HG03039 (cell line): ENCODE measurements at regions not wholly inside any gene's neighbourhood (a gene's known extent, or its start where the extent isn't known, plus 50 kb on each side); places are given as distances from the start of the nearest gene placed in this dataset.
A peak's percentile ranks its signal among the peaks of the same experiment; 100 is the strongest.

Experiments used
- ATAC-seq: cut with Tn5 transposase; IDR thresholded peaks from one replicate; pipeline ENCODE4 v1.9.1; 2021; ENCODE audit warnings: mild to moderate bottlenecking, moderate library complexity; ENCODE audit not compliant: unreplicated experiment

DNA sequence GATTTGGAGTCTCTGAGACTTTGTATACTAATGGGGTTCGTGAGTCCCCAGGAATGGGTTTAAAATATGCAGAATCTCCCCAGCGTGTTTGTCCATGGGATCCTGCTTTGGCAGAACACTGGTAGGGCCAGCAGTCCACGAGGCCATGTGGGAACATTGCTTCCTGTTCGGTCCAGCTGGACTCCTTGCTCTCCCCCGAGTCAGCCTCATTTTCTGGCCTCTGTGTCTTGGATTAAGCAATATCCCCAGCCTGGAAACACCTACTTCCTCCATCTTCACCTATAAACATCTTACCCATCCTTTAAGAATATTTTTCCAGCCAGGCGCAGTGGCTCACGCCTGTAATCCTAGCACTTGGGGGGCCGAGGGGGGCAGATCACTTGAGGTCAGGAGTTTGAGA, 142.4 kb downstream of the NAV1 start:
- no peak for ATAC-seq

DNA sequence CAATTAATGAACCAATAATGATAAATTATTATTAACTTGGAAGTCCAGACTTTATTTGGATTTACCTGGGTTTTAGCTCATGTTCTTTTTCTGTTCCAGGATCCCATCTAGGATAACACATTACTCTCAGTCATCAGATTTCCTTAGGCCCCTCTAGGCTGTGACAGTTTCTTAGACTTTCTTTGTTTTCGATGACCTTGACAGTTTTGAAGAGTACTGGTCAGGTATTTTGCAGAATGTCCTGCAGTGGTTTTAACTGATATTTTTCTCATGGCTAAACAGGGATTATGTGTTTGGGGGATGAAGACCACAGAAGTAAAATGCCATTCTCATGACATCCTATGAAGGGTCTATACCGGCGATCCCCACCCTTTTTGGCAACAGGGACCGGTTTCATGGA, 144.0 kb downstream of the NAV1 start:
- ATAC-seq, result no peak

DNA sequence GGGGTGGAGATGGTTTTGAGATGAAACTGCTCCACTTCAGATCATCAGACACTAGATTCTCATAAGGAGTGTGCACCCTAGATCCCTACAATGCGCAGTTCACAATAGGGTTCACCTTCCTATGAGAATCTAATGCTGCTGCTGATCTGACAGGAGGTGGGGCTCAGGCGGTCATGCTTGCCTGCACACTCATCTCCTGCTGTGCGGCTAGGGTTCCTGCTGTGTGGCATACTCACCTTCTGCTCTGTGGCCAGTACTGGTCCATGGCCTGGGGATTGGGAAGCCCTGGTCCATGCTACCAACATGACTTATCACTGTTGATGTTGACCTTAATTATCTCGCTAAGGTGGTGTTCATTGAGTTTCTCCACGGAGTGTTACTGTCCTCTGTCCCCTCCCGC, 144.5 kb downstream of the NAV1 start:
- no peak for ATAC-seq

DNA sequence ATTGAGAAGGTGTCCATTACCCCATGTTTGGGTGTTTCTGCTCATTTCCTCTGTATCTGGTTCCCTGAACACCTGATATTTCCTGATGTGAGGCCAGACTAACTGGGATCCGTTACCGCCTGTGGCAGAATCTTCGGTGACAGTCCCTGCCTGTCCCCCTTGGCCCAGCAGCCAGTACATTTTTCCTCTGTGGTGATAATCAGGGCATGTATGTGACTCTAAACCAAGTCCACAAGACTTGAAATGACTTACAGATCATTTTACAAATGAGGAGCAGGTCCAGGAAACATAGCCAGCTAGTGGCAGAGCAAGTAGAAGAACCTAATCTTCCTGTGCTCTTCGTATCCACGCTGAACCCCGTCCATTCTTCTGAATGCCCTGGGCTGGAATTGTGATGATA, 143.5 kb upstream of the IPO9 start:
- no peak for ATAC-seq

DNA sequence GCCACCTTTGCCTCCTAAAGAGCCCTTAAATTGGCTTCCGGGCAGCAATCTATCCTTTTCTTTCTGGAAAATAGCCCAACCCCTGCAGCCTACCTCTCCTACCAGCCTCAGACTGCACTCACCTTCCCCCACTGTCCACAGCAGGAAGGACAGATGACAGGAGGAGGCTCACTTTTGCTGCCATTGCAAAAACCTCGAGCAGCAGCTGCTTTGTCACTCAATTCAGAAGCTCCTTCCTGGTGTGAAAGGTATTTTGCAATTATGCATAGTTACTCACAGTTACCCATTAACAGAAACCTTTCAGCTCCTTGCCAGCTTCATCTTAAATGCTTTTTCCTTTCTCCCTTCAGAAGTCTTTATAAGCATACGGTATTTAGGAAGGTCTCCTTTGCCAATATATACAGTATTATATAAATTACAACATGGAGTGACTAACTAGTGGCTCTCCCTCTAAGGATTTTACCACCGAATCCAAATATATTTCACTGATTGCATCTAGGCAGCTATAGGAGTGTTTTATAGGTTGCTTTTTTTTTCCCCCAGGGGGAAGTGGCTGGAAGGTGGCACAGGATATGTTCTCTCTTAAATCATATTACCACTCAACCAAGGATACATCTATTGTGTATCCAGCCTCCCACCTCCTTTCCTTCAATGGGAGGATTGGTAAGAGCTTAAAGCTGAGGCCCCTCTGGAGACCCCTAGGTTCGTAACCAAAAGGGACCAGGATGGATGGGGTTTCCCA, 142.1 kb upstream of the IPO9 start:
- no peak for ATAC-seq

DNA sequence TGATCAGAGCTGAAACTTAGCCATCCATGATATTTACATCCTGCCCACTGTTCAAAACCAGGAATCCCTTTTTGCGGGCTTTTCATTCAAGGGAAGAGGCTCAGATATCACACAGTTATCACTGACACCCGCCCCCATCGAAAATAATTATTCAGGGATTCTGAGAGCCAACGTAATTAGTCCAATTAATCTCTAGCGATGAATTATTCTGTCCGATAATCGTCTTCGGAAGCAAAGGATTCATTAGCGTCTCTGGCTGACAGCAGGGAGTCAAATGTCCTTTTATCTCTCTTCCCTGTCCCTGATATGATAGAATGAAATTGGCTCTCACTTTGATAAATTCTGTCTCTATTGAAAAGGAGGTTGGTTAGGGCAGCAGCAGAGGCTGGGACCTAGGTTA, 140.4 kb upstream of the IPO9 start:
- no peak for ATAC-seq

DNA sequence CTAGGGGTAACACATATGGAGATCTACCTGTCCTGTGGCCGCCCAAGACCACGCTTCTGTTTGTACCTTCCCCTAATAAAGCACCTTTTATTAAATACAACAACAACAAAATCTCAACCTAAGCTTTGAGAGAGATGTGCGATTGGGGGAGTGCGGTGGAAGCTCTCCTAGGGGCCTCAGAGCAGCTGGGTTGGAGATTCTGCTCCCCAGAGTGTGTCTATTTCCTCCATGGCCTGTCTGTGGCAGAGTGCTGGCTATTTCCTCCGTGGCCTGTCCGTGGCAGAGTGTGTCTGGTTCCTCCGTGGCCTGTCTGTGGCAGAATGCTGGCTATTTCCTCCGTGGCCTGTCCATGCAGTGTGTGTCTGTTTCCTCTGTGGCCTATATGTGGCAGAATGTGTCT, 139.3 kb upstream of the IPO9 start:
- ATAC-seq, result no peak

DNA sequence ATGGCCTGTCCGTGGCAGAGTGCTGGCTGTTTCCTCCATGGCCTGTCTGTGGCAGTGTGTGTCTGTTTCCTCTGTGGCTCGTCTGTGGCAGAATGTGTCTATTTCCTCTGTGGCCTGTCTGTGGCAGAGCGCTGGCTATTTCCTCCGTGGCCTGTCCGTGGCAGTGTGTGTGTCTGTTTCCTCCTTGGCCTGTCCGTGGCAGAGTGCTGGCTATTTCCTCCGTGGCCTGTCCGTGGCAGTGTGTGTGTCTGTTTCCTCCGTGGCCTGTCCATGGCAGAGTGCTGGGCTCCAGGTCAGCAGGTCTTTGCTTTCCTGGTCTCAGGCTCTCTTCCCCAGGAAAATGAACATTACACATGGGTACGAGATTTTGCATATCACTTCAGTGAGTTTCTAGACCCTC, 138.4 kb upstream of the IPO9 start:
- no peak for ATAC-seq

DNA sequence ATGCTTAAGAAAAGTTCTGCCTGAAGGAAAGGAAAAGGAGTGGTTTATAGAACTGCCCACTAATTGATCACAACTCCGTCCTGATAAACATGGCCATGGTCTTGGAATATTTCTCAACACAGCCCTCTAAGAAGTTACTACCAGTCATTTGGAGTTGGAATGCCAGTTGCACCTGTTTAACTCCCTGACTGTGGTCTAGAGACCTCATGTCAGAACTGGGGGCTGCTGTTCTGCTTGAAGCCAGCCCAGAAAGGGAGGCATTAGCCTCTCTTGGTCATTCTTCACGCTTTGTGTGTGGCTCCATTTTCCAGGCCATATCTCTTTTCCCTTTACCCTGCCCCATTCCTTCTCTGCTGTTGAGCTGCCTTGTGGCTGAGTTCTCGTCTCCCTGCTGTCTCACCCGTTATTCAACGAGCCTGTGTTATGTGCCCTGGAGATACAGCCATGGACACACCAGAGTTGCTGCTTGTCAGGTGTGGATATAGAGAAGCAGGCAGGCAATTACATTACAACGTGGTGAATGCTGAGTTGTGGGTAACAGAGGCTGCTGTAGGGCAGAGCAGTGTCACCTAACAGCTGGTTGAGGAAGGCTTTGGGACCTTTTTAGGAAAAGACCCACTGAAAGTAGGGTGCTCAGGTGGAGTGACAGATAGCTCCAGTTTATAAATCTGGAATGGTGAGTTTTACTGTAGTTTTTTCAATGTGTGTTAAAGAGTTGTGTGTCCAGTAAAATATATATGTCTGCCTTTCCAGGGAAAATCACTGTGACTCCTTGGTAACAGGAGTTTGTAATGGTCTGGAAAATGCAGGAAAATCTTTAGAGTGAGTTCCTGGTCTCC, 137.0 kb upstream of the IPO9 start:
- ATAC-seq, result no peak

DNA sequence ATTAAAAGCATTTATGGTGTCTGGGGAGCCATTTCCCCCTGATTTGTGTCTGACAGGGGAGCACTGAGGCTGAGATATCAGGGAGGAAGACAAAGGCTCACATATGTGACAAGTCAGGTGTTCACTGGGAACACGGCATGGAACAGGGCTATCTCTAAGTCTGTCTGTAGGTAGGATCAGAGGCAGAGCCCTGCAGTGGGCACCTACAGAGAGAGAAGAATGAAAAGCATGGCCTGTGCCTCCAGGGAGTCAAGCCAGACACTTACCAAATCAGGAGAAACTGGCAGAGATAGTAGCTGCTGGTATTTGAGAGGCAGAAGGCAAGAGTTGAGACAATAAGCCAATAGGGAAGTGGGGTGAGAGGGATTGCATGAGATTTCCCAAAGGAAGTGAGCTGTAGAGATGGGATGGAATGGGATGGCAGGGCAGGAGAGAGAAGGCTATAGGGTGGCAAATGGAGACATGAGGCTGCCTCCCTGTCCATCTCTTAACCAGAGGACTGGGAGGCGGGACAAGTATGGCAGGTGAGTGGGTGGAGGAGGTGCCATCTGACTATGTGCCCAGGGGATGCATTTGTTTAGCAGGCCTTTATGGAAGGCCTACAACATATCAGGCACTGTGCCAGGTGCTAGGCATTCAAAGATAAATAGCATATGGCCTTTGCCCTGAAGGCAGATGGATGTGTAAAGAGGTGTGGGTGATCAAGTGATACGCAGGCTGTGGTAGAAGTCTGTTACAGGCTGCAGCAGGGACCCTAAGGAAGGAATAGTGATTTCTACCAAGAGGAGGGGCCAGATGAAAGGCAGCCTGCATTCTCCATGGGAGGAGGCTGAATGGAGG, 136.2 kb upstream of the IPO9 start:
- no peak for ATAC-seq

DNA sequence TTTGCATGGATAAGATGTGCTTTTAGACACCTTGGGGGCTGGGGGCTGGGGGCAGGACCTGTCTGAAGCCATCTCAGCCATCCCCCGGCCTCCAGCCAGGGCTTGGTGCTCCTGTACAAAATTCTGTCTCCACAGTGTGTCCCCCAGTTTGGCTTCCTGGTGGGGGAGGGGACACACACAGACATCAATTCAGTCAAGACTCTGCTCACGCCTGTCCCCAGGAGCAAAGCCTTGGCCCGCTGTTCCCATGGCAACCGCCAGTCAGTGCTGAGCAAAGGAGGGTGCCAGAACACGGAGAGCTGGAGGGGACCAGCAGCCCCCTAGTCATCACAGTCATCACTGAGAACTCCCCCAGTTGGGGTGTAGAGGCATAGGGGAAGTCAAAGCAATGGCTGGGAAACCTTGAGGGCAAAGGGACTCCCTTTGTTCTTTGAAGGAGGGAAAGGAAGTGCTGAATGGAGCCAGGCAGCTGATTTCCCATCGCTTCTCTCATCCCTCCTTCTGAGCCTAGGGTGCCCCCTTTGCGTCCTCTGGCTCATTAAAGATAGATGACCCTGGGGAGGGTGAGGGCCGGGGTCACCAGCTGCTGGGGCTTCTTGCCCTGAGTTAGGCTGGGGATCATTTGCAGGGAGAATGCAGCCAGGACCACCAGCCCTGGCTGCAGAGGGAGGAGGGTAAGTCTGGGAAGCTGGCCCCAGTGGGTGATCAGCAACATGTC, 134.9 kb upstream of the IPO9 start:
- ATAC-seq, result no peak

DNA sequence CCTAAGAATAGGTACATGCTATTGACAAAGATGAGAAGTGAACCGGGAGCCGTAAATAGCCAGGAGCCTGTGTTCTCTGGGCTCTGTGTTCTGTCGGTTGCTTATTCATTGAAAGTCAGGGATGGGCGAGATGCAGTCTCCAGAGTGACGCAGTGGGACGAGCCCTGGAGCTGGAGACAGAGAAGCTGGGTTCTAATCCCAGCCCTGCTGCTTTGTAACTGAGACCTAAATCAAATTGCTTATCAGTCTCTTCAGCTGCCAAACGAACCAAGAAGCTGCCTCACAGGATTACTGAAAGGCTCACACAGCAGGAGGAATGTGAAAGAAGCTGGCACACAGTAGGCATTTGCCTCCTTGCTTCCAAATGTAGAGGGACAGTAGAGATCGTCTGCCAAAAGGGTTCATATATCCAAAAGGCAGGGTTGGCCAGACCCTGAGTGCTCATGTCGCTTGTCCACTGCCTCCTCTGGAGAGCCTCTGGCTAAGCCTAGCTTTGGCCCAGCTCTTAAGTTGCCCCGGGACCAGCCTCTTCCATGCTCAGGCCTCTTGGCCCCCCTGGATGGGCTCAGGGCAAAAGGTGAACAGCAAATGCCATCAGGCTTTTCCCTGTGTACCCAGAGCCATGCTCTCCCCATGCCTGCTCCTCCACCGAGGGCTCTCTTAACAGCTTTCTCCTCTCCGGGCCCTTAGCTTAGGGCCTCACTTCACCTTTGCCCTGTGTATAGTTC, 134.2 kb upstream of the IPO9 start:
- no peak for ATAC-seq

DNA sequence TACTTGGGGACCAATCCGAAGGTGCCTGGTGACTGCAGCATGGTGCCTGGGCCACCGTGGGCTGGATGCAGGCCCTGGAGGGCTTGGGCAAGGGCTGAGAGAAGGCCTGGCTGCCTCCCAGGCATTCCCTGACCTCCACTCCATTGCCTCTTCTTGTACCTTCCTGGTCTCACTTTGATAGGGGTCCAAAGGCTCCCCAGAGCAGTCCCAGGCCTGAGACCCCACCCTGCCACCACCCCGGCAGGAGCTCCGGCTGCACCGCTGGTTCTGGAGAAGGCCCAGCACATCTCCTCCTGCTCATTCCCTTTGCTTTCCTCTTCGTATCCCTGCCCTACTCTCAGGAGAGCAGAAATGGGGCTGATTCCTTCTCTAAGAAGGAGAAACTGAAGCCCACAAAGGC, 133.3 kb upstream of the IPO9 start:
- no peak for ATAC-seq

DNA sequence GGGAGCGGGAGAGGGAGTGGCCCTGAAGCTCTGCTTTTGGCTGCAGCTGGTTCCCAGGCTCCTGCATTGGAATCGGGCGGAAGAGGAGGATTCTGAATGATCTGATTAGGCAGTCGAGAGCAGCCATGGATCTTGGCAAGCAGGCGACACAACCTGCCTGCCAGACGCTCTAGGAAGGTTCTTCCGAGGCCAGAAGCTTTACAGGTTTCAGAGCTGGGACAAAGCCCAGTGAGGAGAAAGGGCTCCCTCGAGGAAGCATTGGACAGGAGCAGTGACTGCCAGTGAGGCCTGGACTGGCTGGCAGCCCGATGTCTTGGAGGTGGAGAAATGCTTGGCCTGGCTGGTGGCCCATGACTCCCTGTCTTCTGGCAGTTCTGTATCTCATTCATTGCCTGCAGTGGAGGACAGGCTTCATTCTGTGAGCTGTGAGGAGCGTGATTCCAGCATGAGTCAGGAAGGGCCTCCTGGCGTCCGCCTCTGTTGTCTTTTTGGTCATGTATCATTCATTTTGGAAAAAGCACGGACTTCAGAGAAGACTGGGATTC, 132.7 kb upstream of the IPO9 start:
- ATAC-seq, result no peak

DNA sequence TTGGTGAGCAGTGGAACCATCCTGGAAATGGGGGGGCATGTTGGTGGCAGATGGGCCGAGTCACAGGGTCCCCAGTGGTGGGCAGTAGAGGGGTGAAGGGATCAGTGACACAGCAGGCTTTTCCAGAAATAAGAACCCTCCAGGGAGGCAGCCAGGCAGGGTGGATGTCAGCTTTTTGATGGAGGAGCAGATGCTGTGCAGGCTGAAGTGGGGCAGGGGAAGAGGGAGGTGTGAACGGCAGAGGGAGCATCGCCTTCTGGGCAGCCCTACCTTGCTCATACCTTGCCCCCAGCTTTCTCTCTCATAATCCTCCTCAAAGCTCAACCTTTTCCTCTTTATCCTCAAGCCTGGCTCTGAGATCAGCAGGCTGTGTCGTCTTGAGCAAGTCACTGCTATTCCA, 131.8 kb upstream of the IPO9 start:
- ATAC-seq, result no peak

DNA sequence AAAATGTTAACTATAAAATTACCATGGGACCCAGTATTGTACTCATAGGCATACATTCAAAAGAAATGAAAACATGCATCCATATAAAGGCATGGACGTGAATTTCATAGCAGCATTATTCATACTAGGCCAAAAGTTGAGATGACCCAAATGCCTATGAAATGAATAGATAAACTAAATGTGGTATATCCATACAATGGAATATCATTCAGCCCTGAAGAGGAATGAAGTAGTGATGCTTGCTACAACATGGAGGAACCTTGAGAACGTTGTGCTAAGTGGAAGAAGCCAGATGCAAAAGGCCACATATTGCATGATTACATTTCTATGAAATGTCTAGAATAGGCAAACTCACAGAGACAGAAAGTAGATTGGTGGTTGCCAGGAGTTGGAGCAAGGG, 127.1 kb upstream of the IPO9 start:
- no peak for ATAC-seq

DNA sequence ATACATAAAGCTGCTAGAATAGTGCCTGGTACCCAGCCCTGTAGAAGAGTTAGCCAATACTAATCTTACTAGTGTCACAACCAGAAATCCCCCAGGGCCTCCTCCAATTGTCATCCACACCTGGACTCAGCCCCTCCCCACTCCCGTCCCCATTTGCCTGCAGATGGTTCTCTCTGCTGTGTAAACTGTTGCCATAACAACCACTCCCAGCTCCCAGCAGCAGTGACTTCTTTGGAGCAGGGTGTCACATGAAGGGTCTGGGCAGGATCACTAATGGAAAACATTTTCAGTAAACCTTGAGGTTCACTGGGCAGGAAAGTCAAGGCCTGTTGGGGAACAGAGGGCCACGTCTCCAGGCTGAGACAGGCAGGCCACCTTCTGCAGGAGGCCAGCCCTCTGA, 126.0 kb upstream of the IPO9 start:
- no peak for ATAC-seq

DNA sequence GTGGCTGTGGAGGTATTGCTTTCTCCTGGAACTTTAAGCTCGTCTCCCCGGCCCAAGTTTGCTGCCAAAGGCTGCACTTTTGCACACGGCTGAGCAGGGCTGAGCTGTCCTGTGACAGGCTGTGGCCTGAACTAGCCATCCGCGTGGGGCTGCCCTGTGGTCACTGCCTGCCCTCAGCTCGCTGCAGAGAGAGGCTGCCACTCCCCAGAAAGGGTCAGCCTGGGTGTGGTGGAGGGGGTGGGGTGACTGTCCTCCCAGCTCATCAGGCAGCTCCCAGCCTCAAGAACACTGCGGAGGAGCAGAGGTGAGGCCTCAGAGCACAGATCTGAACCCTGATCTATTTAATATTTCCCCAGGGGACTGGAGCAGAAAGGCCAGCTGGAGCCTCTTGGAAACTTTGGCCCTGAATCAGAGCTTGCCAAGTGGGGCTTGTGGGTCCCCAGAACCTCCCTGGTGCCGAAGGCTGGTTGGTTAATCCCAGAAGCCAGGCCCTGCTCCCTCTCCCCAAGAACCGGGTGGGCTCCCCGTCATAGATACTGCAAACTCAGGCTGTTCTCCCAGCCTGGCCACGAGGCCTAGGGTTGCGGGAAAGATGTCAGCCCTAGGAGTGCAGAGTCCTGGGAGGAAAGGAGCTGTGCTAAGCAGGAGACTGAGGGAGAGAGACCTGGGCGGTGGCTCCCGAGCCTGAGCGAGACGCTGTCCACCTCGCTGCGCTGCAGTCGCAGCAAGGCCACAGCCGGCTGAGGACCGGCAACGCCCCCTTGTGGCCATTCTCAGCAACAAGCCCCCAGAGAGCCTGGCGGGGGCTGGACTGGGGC, 125.1 kb upstream of the IPO9 start:
- peak; percentile 67 for ATAC-seq

DNA sequence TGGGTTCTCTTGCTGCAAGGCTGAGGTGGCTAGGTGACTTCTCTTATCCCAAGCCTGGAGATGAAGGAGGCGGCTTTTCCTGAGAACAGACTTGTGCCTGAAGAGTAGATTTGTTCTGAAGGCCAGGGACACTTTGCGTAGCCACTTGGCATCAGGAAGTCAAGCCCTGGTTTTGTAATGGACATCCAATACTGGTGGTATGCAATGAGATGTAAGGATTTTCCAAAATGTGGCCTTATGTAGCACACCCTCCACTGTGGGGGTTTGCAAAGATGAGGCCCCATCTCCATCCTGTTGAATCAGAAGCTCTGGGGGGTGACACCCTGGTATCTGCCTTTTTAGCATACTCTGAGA, 124.5 kb upstream of the IPO9 start:
- no peak for ATAC-seq
